ENCODE measurements at regions not wholly inside any gene's neighbourhood (a gene's known extent, or its start where the extent isn't known, plus 50 kb on each side); places are given as distances from the start of the nearest gene placed in this dataset.

DNA sequence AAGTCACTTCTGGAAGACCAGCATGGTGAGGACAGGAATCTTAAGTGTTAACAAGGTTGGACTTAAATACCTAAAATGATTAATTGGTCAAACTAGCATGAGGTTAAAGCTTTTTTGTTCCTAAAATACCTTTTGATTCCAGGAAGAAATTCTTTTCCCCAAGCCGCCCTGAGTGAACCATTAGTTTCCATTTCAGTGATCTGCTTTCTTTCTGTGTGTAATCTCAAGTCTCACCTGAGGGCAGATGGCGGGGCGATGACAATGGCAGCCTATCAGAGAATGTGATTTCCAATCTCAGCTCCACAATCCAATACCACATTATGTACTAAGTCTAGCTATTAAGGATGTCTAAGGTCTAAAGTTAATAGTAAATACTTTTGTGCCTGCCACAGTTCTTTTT is 390.9 kb upstream of the SGCG start:
- Histone ChIP-seq H3K27me3 (ENCODE audit: insufficient read depth, low read length, poor library complexity, severe bottlenecking) (no peaks in the 10 kb centered on the region), H3K79me2 (ENCODE audit: insufficient read depth, low read length) (no peaks in the 10 kb centered on the region), H3K4me1 (ENCODE audit: insufficient read depth, low read length, poor library complexity, severe bottlenecking) (no peaks in the 10 kb centered on the region), H3K4me3 (ENCODE audit: low read length, poor library complexity, severe bottlenecking) (no peak overlapping the region), H2AFZ (ENCODE audit: low read length) (no peak overlapping the region), H3K9me3 (ENCODE audit: insufficient read depth, low read depth, low read length) (no peaks in the 10 kb centered on the region), H3K36me3 (ENCODE audit: insufficient read depth, low read length) (no peaks in the 10 kb centered on the region), H3K9ac (ENCODE audit: low read depth, low read length, poor library complexity, severe bottlenecking) (no peak overlapping the region), H3K4me2 (ENCODE audit: low read depth, low read length, poor library complexity, severe bottlenecking) (no peak overlapping the region), H4K20me1 (ENCODE audit: insufficient read depth, low read length, poor library complexity, severe bottlenecking) (no peaks in the 10 kb centered on the region), H3F3A (ENCODE audit: low read depth) (no peaks in the 10 kb centered on the region), H3K9me2 (replicated peaks; ENCODE audit: low read depth, low read length) (no peaks in the 10 kb centered on the region)
- TF ChIP-seq, protein P1, sequence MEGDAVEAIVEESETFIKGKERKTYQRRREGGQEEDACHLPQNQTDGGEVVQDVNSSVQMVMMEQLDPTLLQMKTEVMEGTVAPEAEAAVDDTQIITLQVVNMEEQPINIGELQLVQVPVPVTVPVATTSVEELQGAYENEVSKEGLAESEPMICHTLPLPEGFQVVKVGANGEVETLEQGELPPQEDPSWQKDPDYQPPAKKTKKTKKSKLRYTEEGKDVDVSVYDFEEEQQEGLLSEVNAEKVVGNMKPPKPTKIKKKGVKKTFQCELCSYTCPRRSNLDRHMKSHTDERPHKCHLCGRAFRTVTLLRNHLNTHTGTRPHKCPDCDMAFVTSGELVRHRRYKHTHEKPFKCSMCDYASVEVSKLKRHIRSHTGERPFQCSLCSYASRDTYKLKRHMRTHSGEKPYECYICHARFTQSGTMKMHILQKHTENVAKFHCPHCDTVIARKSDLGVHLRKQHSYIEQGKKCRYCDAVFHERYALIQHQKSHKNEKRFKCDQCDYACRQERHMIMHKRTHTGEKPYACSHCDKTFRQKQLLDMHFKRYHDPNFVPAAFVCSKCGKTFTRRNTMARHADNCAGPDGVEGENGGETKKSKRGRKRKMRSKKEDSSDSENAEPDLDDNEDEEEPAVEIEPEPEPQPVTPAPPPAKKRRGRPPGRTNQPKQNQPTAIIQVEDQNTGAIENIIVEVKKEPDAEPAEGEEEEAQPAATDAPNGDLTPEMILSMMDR (conservative IDR thresholded peaks at IDR 0.05; ENCODE audit: low read length) = no peak
- TF ChIP-seq EZH2phosphoT487 (IDR thresholded peaks at IDR 0.05; ENCODE audit: borderline replicate concordance) = no peak

DNA sequence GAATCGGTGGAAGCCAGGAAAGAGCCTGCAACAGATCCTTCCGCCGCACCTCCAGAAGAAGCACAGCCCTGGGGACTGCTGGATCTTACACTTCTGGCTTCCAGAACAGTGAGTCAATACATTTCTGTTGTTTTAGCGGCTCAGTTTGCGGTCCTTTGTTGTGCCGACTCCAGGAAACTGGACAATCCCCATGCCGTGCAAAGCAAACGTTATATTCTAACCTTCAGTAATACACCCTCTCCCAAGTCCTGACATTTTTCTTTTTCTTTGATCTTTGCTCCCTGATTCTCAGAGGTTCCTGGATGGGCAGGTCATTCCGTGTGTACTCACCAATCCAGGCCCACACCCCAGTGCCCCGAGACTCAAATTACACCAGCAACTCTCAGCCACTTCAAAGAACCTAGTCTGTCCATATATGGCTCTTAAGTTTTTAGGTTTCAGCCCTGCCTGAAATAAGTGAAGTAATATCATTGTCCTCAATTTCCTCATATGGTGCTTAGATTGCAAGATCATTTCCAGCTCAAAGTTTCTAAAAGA is 387.1 kb upstream of the SGCG start:
- Histone ChIP-seq H3K9me3 (ENCODE audit: insufficient read depth, low read depth, low read length) (no peaks in the 10 kb centered on the region), H3K4me2 (ENCODE audit: low read depth, low read length, poor library complexity, severe bottlenecking) (no peak overlapping the region), H3K9me2 (replicated peaks; ENCODE audit: low read depth, low read length) (no peaks in the 10 kb centered on the region)

DNA sequence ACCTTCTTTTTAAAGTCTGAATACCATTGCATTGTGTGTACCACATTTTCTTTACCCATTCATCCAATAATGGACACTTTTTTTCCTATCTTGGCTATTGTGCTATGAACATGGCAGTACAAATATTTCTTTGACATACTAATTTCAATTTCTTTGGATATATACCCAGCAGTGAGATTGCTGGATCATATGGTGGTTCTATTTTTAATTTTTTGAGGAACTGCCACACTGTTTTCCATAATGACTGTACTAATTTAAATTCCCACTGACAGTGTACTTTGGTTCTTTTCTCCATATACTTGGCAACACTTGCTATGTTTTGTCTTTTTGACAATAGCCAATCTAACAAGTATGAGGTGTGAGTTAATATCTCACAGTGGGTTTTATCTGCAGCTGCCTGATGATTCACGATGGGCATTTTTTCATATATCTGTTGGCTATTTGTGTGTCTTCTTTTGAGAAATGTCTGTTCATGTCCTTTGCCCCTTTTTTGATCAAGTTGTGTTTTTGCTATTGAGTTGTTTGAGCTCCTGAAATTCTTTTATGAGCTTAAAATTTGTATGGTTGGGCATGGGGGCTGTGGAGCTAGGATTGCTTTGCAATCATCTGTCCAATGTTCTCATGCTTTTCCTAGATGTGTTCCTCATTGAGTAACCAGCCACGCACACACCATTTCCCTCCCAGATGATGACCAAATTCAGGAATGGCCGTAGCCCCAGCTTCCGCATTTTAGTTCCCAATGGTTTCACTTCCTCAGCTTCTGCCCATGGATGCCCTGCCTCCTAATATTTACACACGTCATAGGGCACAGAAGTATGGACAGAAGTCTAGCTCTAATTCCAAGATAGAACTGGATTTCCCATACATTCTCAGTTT is 380.0 kb upstream of the SGCG start:
- H3K27me3 ChIP-seq (ENCODE audit: insufficient read depth, low read length, poor library complexity, severe bottlenecking) = no peaks in the 10 kb centered on the region
- no peak overlapping the region for H3K9ac ChIP-seq (ENCODE audit: low read depth, low read length, poor library complexity, severe bottlenecking)
- no peak overlapping the region for H3K4me3 ChIP-seq (ENCODE audit: low read length, poor library complexity, severe bottlenecking)
- no peaks in the 10 kb centered on the region for H4K20me1 ChIP-seq (ENCODE audit: insufficient read depth, low read length, poor library complexity, severe bottlenecking)
- H3K36me3 ChIP-seq (ENCODE audit: insufficient read depth, low read length) = no peaks in the 10 kb centered on the region
- H2AFZ ChIP-seq (ENCODE audit: low read length) = no peak overlapping the region
- H3K79me2 ChIP-seq (ENCODE audit: insufficient read depth, low read length) = no peaks in the 10 kb centered on the region
- no peaks in the 10 kb centered on the region for H3F3A ChIP-seq (ENCODE audit: low read depth)
- H3K4me1 ChIP-seq (ENCODE audit: insufficient read depth, low read length, poor library complexity, severe bottlenecking) = no peaks in the 10 kb centered on the region
- H3K9me2 ChIP-seq (replicated peaks; ENCODE audit: low read depth, low read length) = no peaks in the 10 kb centered on the region
- no peak overlapping the region for H3K4me2 ChIP-seq (ENCODE audit: low read depth, low read length, poor library complexity, severe bottlenecking)
- TF ChIP-seq, protein P1 (conservative IDR thresholded peaks at IDR 0.05; ENCODE audit: low read length) = no peak
- no peak for TF ChIP-seq EZH2phosphoT487 (IDR thresholded peaks at IDR 0.05; ENCODE audit: borderline replicate concordance)
- H3K9me3 ChIP-seq (ENCODE audit: insufficient read depth, low read depth, low read length) = no peaks in the 10 kb centered on the region

More for the DNA sequence above, 387.1 kb upstream of the SGCG start:
- Histone ChIP-seq H2AFZ (ENCODE audit: low read length) (no peak overlapping the region), H3K79me2 (ENCODE audit: insufficient read depth, low read length) (no peaks in the 10 kb centered on the region), H3K4me1 (ENCODE audit: insufficient read depth, low read length, poor library complexity, severe bottlenecking) (no peaks in the 10 kb centered on the region), H3K36me3 (ENCODE audit: insufficient read depth, low read length) (no peaks in the 10 kb centered on the region), H3F3A (ENCODE audit: low read depth) (no peaks in the 10 kb centered on the region), H3K27me3 (ENCODE audit: insufficient read depth, low read length, poor library complexity, severe bottlenecking) (no peaks in the 10 kb centered on the region), H3K4me3 (ENCODE audit: low read length, poor library complexity, severe bottlenecking) (no peak overlapping the region), H3K9ac (ENCODE audit: low read depth, low read length, poor library complexity, severe bottlenecking) (no peak overlapping the region), H4K20me1 (ENCODE audit: insufficient read depth, low read length, poor library complexity, severe bottlenecking) (no peaks in the 10 kb centered on the region)
- TF ChIP-seq EZH2phosphoT487 (IDR thresholded peaks at IDR 0.05; ENCODE audit: borderline replicate concordance) = no peak
- TF ChIP-seq, protein P1 (conservative IDR thresholded peaks at IDR 0.05; ENCODE audit: low read length) = no peak
